GM19324 (cell line): ENCODE measurements at regions not wholly inside any gene's neighbourhood (a gene's known extent, or its start where the extent isn't known, plus 50 kb on each side); places are given as distances from the start of the nearest gene placed in this dataset.
"Not testable (repeated sequence)": the region's sequence is repeated elsewhere in the genome, so short reads cannot be mapped to it uniquely, and the experiment has no call there.

Experiments
- ATAC-seq: cut with Tn5 transposase; IDR thresholded peaks from one replicate; pipeline ENCODE4 v1.9.1; 2021; ENCODE audit warnings: mild to moderate bottlenecking, moderate library complexity; ENCODE audit not compliant: unreplicated experiment, low FRiP score

DNA sequence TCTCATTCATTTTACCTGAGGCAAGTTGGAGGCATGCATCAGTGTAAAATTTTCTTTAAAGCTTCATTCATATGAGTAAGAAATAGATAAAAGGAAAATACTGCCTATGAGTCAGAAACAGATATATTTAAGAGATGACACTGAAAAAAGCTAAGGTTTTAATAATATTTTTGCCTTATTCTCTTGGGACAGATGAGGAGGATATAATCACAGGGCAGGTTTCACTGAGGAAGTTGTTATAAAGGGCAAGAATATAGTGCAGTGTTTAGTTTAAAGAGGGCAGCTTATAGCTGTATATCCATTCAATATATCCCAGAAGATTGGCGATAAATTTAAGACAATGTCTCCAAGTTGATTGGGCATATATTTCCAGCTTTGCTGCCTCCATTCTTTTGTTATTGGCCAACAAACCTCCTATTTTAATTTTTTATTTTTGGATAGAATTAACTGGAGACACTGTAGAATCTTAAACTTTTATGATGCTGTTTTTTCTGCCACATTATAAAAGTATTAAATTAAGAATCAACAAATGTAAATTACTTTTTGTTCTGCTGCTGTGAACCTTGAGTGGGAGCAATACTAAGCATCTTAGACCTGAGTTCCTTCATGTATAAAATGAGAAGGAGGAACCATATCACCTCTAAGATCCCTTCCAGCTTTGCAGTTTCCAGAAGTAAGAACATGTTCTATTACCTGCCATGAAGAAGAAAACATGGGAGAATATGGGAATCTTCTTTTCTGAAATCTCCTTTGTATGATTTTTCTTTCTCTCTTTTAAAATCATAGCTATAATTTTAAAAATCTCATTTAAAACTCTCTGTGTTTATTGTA lies 171.6 kb downstream of the S1PR1 start:
- no peak for ATAC-seq

DNA sequence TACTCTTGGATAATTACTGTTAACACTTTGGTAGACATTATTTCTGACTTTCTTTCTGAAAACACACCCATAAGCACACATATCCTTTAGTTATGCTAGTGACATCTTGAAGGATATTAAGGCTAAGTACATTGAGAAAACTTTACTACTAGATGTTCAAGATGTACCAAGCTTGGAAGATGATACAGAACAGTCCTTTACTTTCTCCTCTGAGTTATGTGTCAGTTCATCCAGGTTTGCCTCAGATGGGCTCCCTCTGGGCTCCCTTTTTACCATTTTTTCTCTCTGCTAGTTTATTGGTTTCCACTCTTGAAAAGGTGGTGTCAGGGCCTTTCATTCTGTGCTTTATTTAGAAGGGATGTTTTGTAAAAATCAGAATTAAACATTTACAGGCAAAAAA lies 172.3 kb downstream of the S1PR1 start:
- no peak for ATAC-seq

DNA sequence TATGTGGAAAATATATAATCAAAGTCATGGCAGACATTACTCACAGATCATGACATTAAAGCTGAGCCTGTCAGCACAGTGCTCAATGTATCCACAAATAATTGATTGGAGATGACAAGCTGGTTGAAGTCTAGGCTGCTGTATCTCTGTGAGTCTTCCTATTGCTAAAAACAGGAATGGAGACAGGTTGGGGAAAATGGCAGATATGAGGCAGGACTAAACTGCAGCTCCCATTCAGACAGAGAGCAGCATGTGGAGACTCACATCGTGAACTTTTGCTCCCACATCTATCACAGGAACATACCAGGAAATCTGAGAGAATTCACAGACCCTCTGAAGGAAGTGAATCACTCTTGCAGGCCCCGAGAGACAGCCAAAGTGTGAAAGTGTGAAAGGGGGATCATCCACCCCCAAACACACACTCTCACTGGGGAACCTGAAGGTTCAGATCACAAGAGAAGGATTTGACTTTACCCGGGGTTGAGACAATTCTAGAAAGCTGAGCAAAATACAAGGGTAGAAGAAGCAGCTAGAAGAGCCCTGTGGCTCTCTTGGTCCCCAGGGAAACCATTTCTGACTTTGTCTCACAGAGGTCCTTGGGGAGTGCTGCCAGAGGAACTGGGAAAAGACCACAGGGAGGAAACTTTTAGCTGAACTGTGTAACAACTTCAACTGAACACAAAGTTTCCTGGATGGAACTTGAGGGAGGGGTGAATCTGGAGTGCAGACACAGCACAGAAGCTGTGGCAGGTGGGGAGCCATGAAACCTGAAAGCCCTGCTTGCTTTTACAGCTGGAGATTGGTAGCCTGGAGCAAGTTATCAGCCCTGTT lies 173.4 kb downstream of the S1PR1 start:
- peak; percentile 31 for ATAC-seq

DNA sequence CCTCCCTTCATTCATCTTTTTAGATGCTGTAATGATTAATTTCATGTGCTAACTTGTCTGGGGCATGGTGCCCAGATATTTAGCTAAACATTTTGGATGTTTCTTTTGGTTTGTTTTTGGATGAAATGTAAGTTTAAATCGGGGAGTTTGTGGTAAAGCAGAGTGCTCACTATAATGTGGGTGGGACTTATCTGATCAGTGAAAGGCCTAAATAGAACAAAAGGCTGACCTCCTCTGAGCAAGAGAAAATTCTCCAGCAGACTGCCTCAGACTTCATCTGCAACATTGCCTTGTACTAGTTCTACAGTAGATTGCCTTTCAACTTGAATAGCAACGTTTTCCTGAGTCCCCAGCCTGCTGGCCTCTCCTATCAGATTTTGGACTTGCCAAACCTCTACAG lies 183.6 kb downstream of the S1PR1 start:
- ATAC-seq, result no peak

DNA sequence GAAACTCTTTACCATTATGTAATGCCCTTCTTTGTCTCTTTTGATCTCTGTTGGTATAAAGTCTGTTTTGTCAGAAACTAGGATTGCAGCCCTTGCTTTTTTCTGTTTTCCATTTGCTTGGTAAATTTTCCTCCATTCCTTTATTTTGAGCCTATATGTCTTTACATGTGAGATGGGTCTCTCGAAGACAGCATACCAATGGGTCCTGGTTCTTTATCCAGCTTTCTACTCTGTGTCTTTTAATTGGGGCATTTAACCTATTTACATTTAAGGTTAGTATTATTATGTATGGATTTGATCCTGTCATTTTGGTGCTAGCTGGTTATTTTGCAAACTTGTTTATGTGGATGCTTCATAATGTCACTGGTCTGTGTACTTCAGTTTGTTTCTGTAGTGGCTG lies 191.3 kb downstream of the S1PR1 start:
- not testable (repeated sequence) for ATAC-seq

DNA sequence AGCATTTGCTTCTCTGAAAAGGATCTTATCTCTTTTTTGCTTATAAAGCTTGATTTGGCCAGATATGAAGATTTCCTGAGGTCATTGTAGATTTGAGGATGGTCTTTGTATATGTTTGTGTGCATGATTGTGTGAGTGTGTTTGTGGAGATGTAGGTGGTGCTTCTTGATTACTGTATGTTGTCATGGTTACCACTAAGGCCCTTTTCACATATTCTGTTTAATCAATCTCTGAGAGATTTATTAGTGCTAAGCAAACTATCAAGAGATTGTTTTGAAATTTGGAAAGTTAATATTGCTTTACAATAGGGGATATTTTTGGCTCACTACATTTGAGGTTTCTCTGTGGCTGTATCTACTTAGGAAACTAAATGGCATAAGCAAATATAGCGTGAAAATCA lies 191.7 kb downstream of the S1PR1 start:
- ATAC-seq, result no peak

DNA sequence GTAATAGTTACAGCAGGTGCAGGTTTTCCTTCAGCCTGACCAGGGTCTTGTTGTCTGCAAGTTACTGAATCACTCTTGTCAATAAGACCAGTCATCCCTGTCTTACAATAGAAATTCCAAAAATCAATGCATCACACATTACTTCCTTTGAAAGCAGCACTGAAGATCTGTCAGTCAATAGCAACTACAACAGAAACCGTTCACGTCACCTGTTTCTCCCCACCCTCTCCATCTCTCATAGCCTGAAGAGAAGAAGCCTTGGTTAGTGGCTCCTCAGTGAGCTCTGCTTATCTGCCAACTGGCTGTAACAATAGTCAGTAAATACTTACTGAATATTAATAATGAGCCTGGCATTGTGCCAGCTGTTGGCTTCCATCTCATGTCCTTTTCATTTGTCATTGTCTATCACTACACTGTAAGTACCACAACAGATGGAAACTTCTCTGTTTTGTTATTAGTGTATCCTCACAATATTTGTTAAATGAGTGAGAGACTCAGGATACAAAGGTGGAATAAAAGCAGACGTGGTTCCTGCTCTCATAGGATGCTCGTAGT lies 195.2 kb downstream of the S1PR1 start:
- no peak for ATAC-seq

DNA sequence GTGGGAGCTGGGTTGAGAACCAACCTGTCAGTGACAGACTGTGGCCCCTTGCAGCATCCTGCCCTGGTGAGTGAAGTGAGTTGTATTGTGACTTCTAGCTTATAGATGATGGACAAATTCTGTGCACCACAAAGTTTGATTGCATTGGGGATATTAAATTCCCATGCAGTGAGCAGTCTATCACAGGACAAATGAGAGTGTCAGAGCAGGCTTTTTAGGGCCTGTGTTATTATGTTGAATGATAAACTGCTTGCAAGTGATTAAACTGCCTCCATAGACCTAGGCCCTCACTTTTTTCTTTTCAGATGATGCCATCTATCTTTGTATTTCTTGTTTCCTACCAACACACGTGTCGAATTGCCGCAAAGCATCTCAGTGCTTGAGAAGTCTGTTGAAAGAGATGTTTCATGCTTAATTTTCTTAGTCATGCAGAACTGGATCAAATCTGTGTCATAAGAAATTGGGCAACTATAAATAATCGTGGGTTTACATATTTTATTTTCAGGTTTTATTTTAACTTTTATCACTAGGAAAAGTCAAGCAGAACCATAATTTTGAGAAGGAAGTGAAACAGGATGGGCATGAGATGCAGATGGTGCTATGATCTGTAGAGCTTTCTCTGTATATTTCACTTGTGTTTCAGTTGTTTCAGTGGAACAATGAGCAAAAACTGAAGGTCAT lies 199.2 kb downstream of the S1PR1 start:
- ATAC-seq, result peak; percentile 64

DNA sequence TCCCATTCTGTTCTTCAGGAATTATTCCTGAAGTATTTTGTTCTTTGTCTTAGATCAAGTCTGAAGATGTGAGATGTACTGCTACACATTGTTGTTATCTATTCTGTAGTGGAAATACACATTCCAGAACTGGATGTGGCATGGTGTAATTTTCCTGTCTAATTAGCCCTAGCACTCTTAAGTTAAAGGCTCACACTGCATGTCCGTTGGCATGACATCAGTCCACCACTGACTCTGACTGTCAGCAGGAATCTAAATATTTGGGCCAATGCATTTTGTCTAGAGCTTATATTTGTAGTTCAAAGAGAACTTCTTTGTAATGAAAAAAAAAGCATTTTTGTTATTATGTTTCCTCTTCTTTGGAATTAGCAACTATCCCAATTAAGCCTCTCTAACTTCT lies 201.0 kb downstream of the S1PR1 start:
- no peak for ATAC-seq

DNA sequence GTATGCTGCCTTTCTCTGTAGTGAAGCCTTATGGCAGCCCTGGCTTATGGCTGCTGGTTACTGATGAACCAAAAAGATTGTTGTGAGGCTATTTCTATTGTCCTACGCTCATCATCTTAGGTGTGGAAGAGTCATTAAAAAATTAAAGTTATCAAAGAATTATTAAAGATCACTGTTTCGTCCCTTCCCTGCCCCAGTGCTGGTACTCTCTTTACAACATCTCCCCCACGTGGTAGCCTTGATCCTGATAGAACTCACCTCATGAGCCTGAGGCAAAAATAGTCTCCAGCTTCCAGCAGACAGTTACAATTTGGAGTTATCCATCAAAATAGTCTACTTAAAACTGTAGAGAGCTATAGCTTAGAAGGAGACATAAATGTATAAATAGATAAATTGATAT lies 201.5 kb downstream of the S1PR1 start:
- peak; percentile 53 for ATAC-seq

DNA sequence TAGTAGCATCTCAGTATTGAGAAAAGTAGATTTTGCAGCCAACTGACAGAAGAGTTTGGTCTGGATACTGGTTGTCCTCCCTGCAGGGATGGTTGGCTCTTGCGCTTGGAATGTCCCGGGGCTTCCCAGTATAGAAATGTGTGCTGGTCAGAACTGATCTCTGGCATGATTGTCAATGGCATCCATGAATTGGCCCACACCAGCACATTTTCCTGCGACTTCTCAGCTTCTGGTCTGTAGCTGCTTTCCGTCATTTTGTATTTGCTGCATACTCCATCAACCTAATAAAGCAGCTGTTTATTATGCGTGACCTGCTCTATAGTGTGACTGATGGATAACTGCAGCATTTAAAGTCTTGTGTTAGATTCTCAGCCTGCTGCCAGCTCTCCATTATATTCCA lies 203.7 kb downstream of the S1PR1 start:
- ATAC-seq, result no peak

DNA sequence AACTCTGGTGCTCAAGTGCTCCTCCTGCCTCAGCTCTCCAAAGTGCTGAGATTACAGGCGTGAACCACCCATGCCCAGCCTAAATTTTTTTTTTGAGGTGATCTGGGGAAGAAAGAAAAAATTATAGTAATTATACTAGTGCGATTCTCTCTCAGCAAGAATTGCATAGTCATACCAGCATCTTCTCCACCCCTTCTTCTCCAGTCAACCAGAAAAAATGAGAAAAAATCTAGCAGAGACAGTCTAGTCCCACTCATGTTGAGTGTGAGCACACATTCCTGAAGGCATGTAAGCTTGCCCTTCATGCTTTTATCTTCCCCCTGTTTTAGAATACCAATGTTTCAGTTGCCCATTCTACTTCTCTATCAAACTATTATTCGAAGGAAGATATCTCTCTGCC lies 207.6 kb downstream of the S1PR1 start:
- ATAC-seq, result no peak

DNA sequence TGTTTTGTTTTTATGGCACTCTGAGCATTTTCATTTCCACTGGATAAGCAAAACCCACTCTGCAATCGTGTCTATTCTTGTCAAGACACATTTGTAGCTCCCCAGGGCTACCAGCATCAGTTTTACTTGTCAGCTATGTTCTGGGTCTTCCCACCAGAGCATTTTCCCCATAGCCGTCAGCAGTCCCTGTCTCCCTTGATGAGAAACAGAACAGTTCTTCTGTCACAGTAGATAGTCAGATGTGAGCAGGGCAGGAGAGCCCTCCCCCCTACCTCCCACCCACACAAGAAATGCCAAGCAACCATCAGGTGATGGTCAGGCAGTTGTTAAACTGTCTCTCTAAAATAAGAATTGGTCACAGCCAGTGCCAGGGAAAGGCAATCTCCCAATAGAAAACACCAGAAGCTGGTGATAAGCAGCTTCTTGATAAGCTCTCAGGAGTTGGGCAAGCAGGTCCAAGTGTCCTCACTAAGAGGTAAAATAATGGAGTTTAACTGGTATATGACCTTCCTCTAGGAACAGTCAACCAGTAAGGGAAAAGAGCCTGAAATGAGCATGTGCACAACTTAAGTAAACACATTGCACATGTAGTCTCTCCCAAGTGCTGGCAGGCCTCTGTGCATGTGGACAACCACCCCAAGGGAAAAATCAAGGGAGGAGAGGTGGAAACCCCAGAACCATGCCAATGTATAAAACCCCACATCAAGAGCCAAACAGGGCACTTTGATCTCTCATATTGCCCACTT lies 208.2 kb downstream of the S1PR1 start:
- ATAC-seq, result no peak

DNA sequence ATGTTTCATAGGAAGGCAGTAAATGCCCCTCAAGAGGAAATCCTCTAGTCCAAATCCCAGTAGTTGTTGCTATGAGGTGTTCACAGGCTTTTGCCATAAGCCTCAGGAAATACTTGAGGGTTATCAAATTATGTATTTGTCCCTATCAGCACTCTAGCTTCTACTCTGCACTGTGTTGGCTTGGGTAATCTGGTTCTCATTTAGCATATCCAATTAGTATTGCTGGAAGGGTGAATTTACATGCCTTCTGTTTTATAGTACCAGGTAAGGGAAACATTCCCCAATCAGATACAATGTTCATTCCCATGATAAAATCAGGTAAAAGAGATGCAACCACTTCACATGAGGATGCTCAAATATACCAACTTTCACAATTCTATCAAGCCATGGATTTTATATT lies 211.2 kb downstream of the S1PR1 start:
- no peak for ATAC-seq

DNA sequence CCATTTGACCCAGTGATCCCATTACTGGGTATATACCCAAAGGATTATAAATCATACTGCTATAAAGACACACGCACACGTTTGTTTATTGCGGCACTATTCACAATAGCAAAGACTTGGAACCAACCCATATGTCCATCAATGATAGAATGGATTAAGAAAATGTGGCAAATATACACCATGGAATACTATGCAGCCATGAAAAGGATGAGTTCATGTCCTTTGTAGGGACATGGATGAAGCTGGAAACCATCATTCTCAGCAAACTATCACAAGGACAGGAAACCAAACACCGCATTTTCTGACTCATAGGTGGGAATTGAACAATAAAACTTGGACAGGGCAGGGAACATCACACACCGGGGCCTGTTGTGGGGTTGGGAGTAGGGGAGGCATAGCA lies 213.9 kb downstream of the S1PR1 start:
- ATAC-seq, result not testable (repeated sequence)

DNA sequence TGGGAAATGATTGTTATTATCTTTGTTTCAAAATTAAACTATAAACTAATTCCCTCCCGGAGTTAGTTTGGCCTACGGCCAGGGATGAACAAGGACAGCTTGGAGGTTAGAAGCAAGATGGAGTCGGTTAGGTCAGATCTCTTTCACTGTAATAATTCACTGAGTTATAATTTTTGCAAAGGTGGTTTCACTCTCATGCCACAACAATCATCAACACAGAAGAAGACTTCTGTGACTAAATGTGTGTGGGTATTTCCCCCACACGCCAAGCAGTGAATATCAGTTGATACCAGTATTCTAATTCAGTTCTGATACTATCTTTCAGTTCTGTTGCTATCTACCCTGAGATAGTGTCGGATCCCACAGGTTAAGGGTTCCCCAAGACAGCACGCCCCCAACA lies 215.1 kb downstream of the S1PR1 start:
- no peak for ATAC-seq

DNA sequence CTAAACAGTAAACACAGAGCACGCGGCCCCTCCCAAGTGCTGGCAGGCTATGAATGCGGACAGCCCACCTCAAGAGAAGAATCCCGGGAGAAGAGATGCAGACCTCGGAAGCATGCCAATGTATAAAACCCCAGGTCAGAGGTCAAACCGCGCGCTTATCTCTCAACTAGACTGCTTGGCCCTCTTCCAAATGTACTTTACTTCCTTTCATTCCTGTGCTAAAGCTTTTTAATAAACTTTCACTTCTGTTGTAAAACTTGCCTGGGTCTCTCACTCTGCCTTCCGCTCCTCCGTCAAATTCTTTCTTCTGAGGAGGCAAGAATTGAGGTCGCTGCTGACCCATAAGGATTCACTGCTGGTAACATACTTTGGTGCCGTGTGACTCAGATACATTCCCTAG lies 216.0 kb downstream of the S1PR1 start:
- no peak for ATAC-seq

DNA sequence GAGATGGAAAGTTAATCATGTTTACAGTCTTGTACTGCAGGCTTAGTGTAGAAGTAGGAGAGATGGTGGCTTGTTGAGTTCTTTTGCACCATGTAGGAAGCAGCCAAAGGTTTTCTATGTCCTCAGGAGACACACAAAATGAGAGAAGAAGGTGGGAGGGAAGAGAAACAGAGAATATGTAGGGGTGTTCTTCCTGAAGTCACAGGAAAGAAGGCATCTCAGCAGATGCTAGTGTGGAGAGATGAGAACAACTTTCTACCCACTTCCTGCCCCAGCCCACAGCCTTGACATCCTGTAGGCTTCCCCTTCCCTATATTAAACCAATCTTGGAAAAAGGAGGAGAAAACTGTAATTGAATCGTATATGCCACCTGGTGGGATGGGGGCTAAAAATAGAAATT lies 217.0 kb downstream of the S1PR1 start:
- no peak for ATAC-seq

DNA sequence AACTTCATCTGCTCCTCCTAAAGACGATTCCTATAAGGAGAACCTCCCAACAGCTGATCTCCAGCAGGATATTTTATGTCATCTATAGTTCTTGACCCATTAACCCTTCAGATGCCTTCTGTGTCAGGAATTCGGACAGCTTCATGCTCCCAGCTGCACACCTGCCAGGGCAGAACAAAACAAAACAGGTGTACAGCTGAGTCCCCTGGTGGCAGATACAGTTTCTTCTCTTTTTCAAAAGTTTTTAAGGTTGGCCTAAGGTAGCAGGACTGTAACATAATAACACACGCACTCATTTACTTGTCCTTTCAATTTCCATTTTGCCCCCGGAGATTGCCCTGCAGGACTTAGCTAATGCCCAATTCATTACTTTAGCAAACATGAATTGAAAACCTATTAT lies 218.3 kb downstream of the S1PR1 start:
- no peak for ATAC-seq

DNA sequence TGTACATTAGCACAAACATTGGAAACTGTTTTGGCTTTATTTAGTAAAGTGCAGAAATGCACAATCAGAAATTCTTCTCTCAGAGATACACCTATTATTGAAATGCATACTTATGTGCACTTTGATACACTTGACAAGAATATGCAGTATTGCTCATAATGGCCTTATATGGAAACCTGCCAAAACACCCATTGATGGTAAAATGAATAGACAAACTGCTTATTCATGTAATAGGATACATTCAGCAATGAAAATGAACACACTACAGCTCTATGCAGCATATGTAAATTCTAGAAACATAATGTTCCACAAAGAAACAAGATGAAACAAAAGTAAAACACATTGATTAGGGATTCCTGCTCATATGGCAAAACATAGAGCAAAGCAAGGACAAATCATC lies 223.9 kb downstream of the S1PR1 start:
- no peak for ATAC-seq
